HepG2 (cell line): ENCODE measurements at regions not wholly inside any gene's neighbourhood (a gene's known extent, or its start where the extent isn't known, plus 50 kb on each side); places are given as distances from the start of the nearest gene placed in this dataset.

Experiments used
- ATAC-seq: fragments of 200-7000 bp; cut with Tn5 transposase; 3 replicates; pipeline ENCODE4 v1.9.1; 2020; ENCODE audit warnings: mild to moderate bottlenecking, moderate library complexity
- BruUV-seq: library from RNA; stranded (reverse); fragments of 400-500 nt; replicated peaks from 2 replicates; lab custom pipeline; 2021; lab: Mats Ljungman, UMichigan
- CTCF ChIA-PET: fragments of 300-600 bp; formaldehyde crosslinking; extraction: SDS; loops from one replicate; lab custom pipeline; 2021; ENCODE audit warnings: low total read pairs, inconsistent platforms, low intra/inter-chr PET ratio; lab: Yijun Ruan, JAX
- POLR2A ChIA-PET: fragments of 350-600 bp; sonication (Branson Sonifier 250); formaldehyde crosslinking; loops from one replicate; lab custom pipeline; 2020; ENCODE audit warnings: antibody characterized with exemption, inconsistent platforms; lab: Yijun Ruan, JAX
- DNase-seq: peaks from one replicate; pipeline ENCODE4 v3.0.0-alpha.2; 2015; ENCODE audit warnings: low spot score
- FAIRE-seq: peaks from 3 replicates; lab custom pipeline; 2011; peaks lifted over from hg19 to GRCh38; lab: Jason Lieb, UNC
- H2AFZ ChIP-seq: one replicate; pipeline ENCODE4 v1.6.1; 2011; ENCODE audit warnings: low read length, inconsistent platforms
- H3K27ac ChIP-seq: fragments of 300-600 bp; 3 replicates; pipeline ENCODE4 v1.8.0; 2011; ENCODE audit warnings: mixed run types, mild to moderate bottlenecking, mixed read lengths, low read length, inconsistent platforms; ENCODE audit not compliant: insufficient read depth; ENCODE audit errors: extremely low read length
- H3K27me3 ChIP-seq, 2 experiments: fragments of 200-600 bp in 1 of 2; 2 replicates in 1 of 2; 3 replicates in 1 of 2; pipeline versions ENCODE4 v1.6.0 to v1.8.0; 2011; ENCODE audit warnings: low read length in 2 of 2, mild to moderate bottlenecking in 2 of 2, moderate library complexity in 2 of 2, inconsistent platforms in 1 of 2; ENCODE audit not compliant: insufficient read depth in 2 of 2, control insufficient read depth in 1 of 2
- H3K36me3 ChIP-seq, 2 experiments: fragments of 200-600 bp in 1 of 2; replicated peaks in 1 of 2; 2 replicates in 1 of 2; 3 replicates in 1 of 2; pipeline versions ENCODE4 v1.5.1 to v1.8.0; 2011; ENCODE audit warnings: low read length in 2 of 2, inconsistent platforms in 1 of 2; ENCODE audit not compliant: insufficient read depth in 2 of 2, control insufficient read depth in 1 of 2
- H3K4me1 ChIP-seq: 2 replicates; pipeline ENCODE4 v1.5.1; 2012; ENCODE audit warnings: low read length, inconsistent platforms; ENCODE audit not compliant: insufficient read depth
- H3K4me2 ChIP-seq: 2 replicates; pipeline ENCODE4 v1.6.0; 2011; ENCODE audit warnings: low read depth, low read length, inconsistent platforms
- H3K4me3 ChIP-seq, 3 experiments: fragments of 200-600 bp in 1 of 3; sonication (generic), shearing (Covaris generic) in 1 of 3; replicated peaks in 1 of 3; 2 replicates each; pipeline ENCODE4 v1.5.1; 2011 to 2016; ENCODE audit warnings: low read length in 3 of 3, inconsistent platforms in 2 of 3, low read depth in 2 of 3, mild to moderate bottlenecking in 2 of 3, control low read depth in 1 of 3, mixed read lengths in 1 of 3; ENCODE audit not compliant: insufficient read depth in 1 of 3
- H3K79me2 ChIP-seq: one replicate; pipeline ENCODE4 v1.6.1; 2011; ENCODE audit warnings: low read length, inconsistent platforms; ENCODE audit not compliant: insufficient read depth
- H3K9ac ChIP-seq: 2 replicates; pipeline ENCODE4 v1.6.0; 2011; ENCODE audit warnings: mild to moderate bottlenecking, low read depth, low read length, inconsistent platforms; ENCODE audit not compliant: insufficient read depth
- H3K9me3 ChIP-seq: 2 replicates; pipeline ENCODE4 v1.5.1; 2012; ENCODE audit warnings: mild to moderate bottlenecking, low read length
- H4K20me1 ChIP-seq: 2 replicates; pipeline ENCODE4 v1.6.0; 2011; ENCODE audit warnings: inconsistent platforms, mild to moderate bottlenecking, low read length, moderate library complexity; ENCODE audit not compliant: insufficient read depth
- ETV6 ChIP-seq: sonication (generic); formaldehyde crosslinking; conservative IDR thresholded peaks from 2 replicates; pipeline ENCODE4 v1.4.0; 2020; ENCODE audit warnings: missing genetic modification reagents
- FOXM1 ChIP-seq: sonication (generic); formaldehyde crosslinking; IDR thresholded peaks from 2 replicates; pipeline ENCODE4 v1.5.0; 2020; ENCODE audit warnings: missing genetic modification reagents
- FUBP1 ChIP-seq: sonication (generic); formaldehyde crosslinking; IDR thresholded peaks from 2 replicates; pipeline ENCODE4 v1.5.1; 2020; ENCODE audit warnings: missing genetic modification reagents, mild to moderate bottlenecking, borderline replicate concordance
- RELA ChIP-seq: sonication (generic); formaldehyde crosslinking; IDR thresholded peaks from 2 replicates; pipeline ENCODE4 v1.4.0; 2020; ENCODE audit warnings: missing genetic modification reagents
- RORA ChIP-seq: sonication (generic); formaldehyde crosslinking; IDR thresholded peaks from 2 replicates; pipeline ENCODE4 v1.5.0; 2020; ENCODE audit warnings: mild to moderate bottlenecking, missing genetic modification reagents, moderate library complexity
- SNAPC4 ChIP-seq: sonication (generic); formaldehyde crosslinking; IDR thresholded peaks from 2 replicates; pipeline ENCODE4 v1.4.0; 2020; ENCODE audit warnings: mild to moderate bottlenecking, missing genetic modification reagents
- SNRNP70 ChIP-seq: fragments of 200-400 bp; formaldehyde crosslinking; IDR thresholded peaks from 2 replicates; pipeline ENCODE4 v1.6.1; 2017; ENCODE audit warnings: mild to moderate bottlenecking, low read depth, low read length, moderate library complexity
- ZBTB8A ChIP-seq: sonication (generic); formaldehyde crosslinking; IDR thresholded peaks from 2 replicates; pipeline ENCODE4 v1.4.0; 2020; ENCODE audit warnings: mild to moderate bottlenecking, low read depth, missing genetic modification reagents, borderline replicate concordance
- ZNF143 ChIP-seq: sonication (generic); formaldehyde crosslinking; IDR thresholded peaks from 2 replicates; pipeline ENCODE4 v1.4.0; 2020; ENCODE audit warnings: missing genetic modification reagents
- ZNF232 ChIP-seq: sonication (generic); formaldehyde crosslinking; IDR thresholded peaks from 2 replicates; pipeline ENCODE4 v1.4.0; 2020; ENCODE audit warnings: missing genetic modification reagents, borderline replicate concordance
- ZNF234 ChIP-seq: sonication (generic); formaldehyde crosslinking; conservative IDR thresholded peaks from 2 replicates; pipeline ENCODE4 v1.5.1; 2020; ENCODE audit warnings: mild to moderate bottlenecking, missing genetic modification reagents
- ZNF414 ChIP-seq: sonication (generic); formaldehyde crosslinking; IDR thresholded peaks from 2 replicates; pipeline ENCODE4 v1.5.0; 2020; ENCODE audit warnings: missing genetic modification reagents
- ZNF431 ChIP-seq: sonication (generic); formaldehyde crosslinking; IDR thresholded peaks from 2 replicates; pipeline ENCODE4 v1.9.0; 2022; ENCODE audit warnings: missing genetic modification reagents, low read depth, mild to moderate bottlenecking, borderline replicate concordance
- ZNF746 ChIP-seq: sonication (generic); formaldehyde crosslinking; IDR thresholded peaks from 2 replicates; pipeline ENCODE4 v1.8.0; 2022; ENCODE audit warnings: mild to moderate bottlenecking, missing genetic modification reagents
- in situ Hi-C: cut with HindIII; loops from 2 replicates; pipeline ENCODE4 v1.10.0; 2017; ENCODE audit warnings: low pct_unique_long_range_greater_than_20kb; ENCODE audit not compliant: extremely low pct_ligation_motif_present
- intact Hi-C: fragments of 100-400 bp; cut with micrococcal nuclease; formaldehyde crosslinking; loops from one replicate; pipeline ENCODE4 v1.10.0; 2022; ENCODE audit not compliant: unreplicated experiment

- Histone ChIP-seq H3K4me2 (no peak overlapping the region), H3K27me3 (no peaks in the 10 kb centered on the region), H3K4me1 (no peaks in the 10 kb centered on the region), H2AFZ (no peak overlapping the region), H3K36me3 (no peaks in the 10 kb centered on the region), H3K9me3 (peaks cover 5% of the 10 kb centered on the region; the same call in 1 of the 2 replicates), H3K9ac (no peak overlapping the region), H3K27ac (no peak overlapping the region), H4K20me1 (no peaks in the 10 kb centered on the region), H3K4me3 (no peak overlapping the region), H3K79me2 (no peaks in the 10 kb centered on the region)
- no peak for FAIRE-seq
- in situ Hi-C loops (no loop called here), intact Hi-C loops (no loop called here)
- no peak for DNase-seq
- CTCF ChIA-PET: no interaction called here
- POLR2A ChIA-PET: no interaction called here
- TF ChIP-seq FUBP1 (CRISPR knock-in tag) (no peak), ZNF232 (CRISPR knock-in tag) (no peak), ZNF431 (CRISPR knock-in tag) (no peak), FOXM1 (no peak), RELA (CRISPR knock-in tag) (no peak), ZNF414 (CRISPR knock-in tag) (no peak), SNRNP70 (no peak), ZNF234 (no peak), ZNF143 (no peak), RORA (CRISPR knock-in tag) (no peak), ETV6 (no peak), SNAPC4 (CRISPR knock-in tag) (no peak), ZNF746 (CRISPR knock-in tag) (no peak), ZBTB8A (CRISPR knock-in tag) (no peak)
- BruUV-seq: no TSS peak
- no peak for ATAC-seq
Observed at GRCh38 chr18:1455605-1456004, 550.9 kb downstream of the ADCYAP1 start.
